ENCODE measurements at regions not wholly inside any gene's neighbourhood (a gene's known extent, or its start where the extent isn't known, plus 50 kb on each side); places are given as distances from the start of the nearest gene placed in this dataset.

DNA sequence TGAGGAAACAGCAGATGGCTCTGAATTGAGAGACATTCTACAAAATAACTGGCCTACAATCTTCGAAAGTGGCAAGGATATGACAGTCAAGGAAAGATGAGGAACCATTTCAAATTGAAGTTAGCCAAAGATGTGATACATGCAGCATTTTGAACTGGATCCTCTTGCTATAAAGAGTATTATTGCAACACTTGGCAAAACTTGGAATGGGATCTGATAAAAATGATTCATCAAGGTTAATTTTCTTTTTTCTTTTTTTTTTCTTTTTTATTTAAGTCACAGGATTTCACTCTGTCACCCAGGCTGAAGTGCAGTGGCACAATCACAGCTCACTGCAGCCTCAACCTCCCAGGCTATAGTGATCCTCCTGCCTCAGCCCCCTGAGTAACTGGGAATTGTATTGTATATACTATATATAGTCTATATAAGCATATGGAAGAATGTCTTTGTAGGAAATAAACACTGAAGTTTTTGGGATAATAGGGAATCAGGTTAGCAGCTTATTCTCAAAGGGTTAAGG, 49.8 kb upstream of the GJA8 start:
- no peak for DNase-seq (ENCODE audit: low read depth)

All from non-pigmented ciliary epithelial cell (primary cell).